Peyer's patch (tissue), 4 donors: ENCODE measurements at regions not wholly inside any gene's neighbourhood (a gene's known extent, or its start where the extent isn't known, plus 50 kb on each side); places are given as distances from the start of the nearest gene placed in this dataset.

Source experiments
- DNase-seq, 3 donors: peaks; one replicate each; pipeline ENCODE4 v3.0.0-alpha.2; 2017 to 2019
- H3K27ac ChIP-seq, 4 donors: fragments of 200-600 bp; sonication (generic); one replicate each; pipeline ENCODE4 v1.5.1; 2016 to 2019
- H3K27me3 ChIP-seq, 2 donors: fragments of 200-600 bp; sonication (generic); one replicate each; pipeline ENCODE4 v1.5.1; 2019
- H3K36me3 ChIP-seq, 3 donors: fragments of 200-600 bp; sonication (generic); one replicate each; pipeline ENCODE4 v1.5.1; 2016 to 2019
- H3K4me1 ChIP-seq, 4 donors: fragments of 200-600 bp; sonication (generic); one replicate each; pipeline ENCODE4 v1.5.1; 2016 to 2019
- H3K4me3 ChIP-seq, 4 donors: fragments of 200-600 bp; sonication (generic); 1 replicate in 3 of 4; 2 replicates in 1 of 4; pipeline ENCODE4 v1.5.1; 2016 to 2019; ENCODE audit warnings: mild to moderate bottlenecking in 1 of 4
- H3K9me3 ChIP-seq, 4 donors: fragments of 200-600 bp; sonication (generic); one replicate each; pipeline ENCODE4 v1.5.1; 2016 to 2019; ENCODE audit warnings: mild to moderate bottlenecking in 1 of 4
- CTCF ChIP-seq, 6 experiments: fragments of 450-650 bp in 4 of 6; fragments of 200-600 bp in 2 of 6; sonication (generic) in 1 of 6; IDR thresholded peaks; one replicate each; pipeline ENCODE4 v1.5.1; 2017 to 2019; ENCODE audit warnings: antibody characterized with exemption in 6 of 6, mild to moderate bottlenecking in 3 of 6, moderate library complexity in 1 of 6
- POLR2A ChIP-seq, 2 donors: fragments of 450-650 bp; IDR thresholded peaks; one replicate each; pipeline ENCODE4 v1.5.1; 2017; ENCODE audit warnings: antibody characterized with exemption in 2 of 2, mild to moderate bottlenecking in 2 of 2, moderate library complexity in 2 of 2

GRCh38 chr21:24823247-24823646, 784.0 kb downstream of the MRPL39 start:
- H3K9me3 ChIP-seq, result no peaks in the 10 kb centered on the region
- H3K36me3 ChIP-seq, result no peaks in the 10 kb centered on the region
- H3K4me1 ChIP-seq, result no peaks in the 10 kb centered on the region
- no peak for DNase-seq
- H3K27ac ChIP-seq, result no peak overlapping the region
- TF ChIP-seq POLR2A (IDR thresholded peaks at IDR 0.05) (no peak), CTCF (IDR thresholded peaks at IDR 0.05) (no peak)
- no peaks in the 10 kb centered on the region for H3K27me3 ChIP-seq
- H3K4me3 ChIP-seq, result no peak overlapping the region

- Histone ChIP-seq H3K27ac (no peak overlapping the region), H3K27me3 (no peaks in the 10 kb centered on the region), H3K4me1 (no peaks in the 10 kb centered on the region), H3K4me3 (no peak overlapping the region), H3K36me3 (no peaks in the 10 kb centered on the region), H3K9me3 (no peaks in the 10 kb centered on the region)
- TF ChIP-seq CTCF (IDR thresholded peaks at IDR 0.05), result no peak
- no peak for TF ChIP-seq POLR2A (IDR thresholded peaks at IDR 0.05)
- no peak for DNase-seq
Measured at GRCh38 chr21:24785033-24785432, 822.2 kb downstream of the MRPL39 start.

- no peak for DNase-seq
- Histone ChIP-seq H3K4me3 (no peak overlapping the region), H3K27me3 (no peaks in the 10 kb centered on the region), H3K27ac (no peak overlapping the region), H3K4me1 (no peaks in the 10 kb centered on the region), H3K36me3 (no peaks in the 10 kb centered on the region), H3K9me3 (peaks cover 0 to 3% (median 0%) of the 10 kb centered on the region in 4 donors)
- TF ChIP-seq POLR2A (IDR thresholded peaks at IDR 0.05) (no peak), CTCF (IDR thresholded peaks at IDR 0.05) (no peak)
Measured at GRCh38 chr21:24781146-24781545, 826.1 kb downstream of the MRPL39 start.

GRCh38 chr21:24759348-24760075, 847.8 kb downstream of the MRPL39 start:
- no peak for DNase-seq
- H3K4me1 ChIP-seq, result no peaks in the 10 kb centered on the region
- no peaks in the 10 kb centered on the region for H3K36me3 ChIP-seq
- H3K27ac ChIP-seq, result no peak overlapping the region
- H3K9me3 ChIP-seq, result no peaks in the 10 kb centered on the region
- H3K27me3 ChIP-seq, result no peaks in the 10 kb centered on the region
- no peak overlapping the region for H3K4me3 ChIP-seq
- TF ChIP-seq CTCF (IDR thresholded peaks at IDR 0.05), result no peak
- no peak for TF ChIP-seq POLR2A (IDR thresholded peaks at IDR 0.05)

- H3K27me3 ChIP-seq, result no peaks in the 10 kb centered on the region
- no peaks in the 10 kb centered on the region for H3K4me1 ChIP-seq
- no peak overlapping the region for H3K27ac ChIP-seq
- DNase-seq, result no peak
- no peaks in the 10 kb centered on the region for H3K9me3 ChIP-seq
- no peak overlapping the region for H3K4me3 ChIP-seq
- no peaks in the 10 kb centered on the region for H3K36me3 ChIP-seq
- no peak for TF ChIP-seq POLR2A (IDR thresholded peaks at IDR 0.05)
- TF ChIP-seq CTCF (IDR thresholded peaks at IDR 0.05), result no peak
Measured at GRCh38 chr21:24738063-24738462, 869.2 kb downstream of the MRPL39 start.
